K562 (cell line): ENCODE measurements at regions not wholly inside any gene's neighbourhood (a gene's known extent, or its start where the extent isn't known, plus 50 kb on each side); places are given as distances from the start of the nearest gene placed in this dataset.

Experiments
- ELF4 ChIP-seq: fragments of 450-650 bp; formaldehyde crosslinking; IDR thresholded peaks from 2 replicates; pipeline ENCODE4 v1.4.0; 2022; ENCODE audit warnings: missing genetic modification characterization
- EZH2 ChIP-seq: IDR thresholded peaks from 2 replicates; pipeline ENCODE4 v1.6.1; 2012; ENCODE audit warnings: low read depth, mild to moderate bottlenecking, inconsistent platforms, low read length, borderline replicate concordance
- FOXM1 ChIP-seq, 2 experiments: fragments of 450-650 bp in 1 of 2; sonication (generic) in 1 of 2; formaldehyde crosslinking in 1 of 2; IDR thresholded peaks; 2 replicates each; pipeline versions ENCODE4 v1.6.1 to v1.9.0; 2017 to 2022; ENCODE audit warnings: low read depth in 2 of 2, mild to moderate bottlenecking in 2 of 2, missing genetic modification reagents in 1 of 2, moderate library complexity in 1 of 2
- GABPA ChIP-seq: fragments of 200-800 bp; sonication (Bioruptor generic); conservative IDR thresholded peaks from 2 replicates; pipeline ENCODE4 v1.6.1; 2016; ENCODE audit warnings: low read depth, missing genetic modification characterization, missing compliant biosample characterization
- HIVEP1 ChIP-seq: fragments of 250-450 bp; sonication (Bioruptor Pico); IDR thresholded peaks from 2 replicates; pipeline ENCODE4 v1.4.0; 2020; ENCODE audit warnings: mild to moderate bottlenecking
- MAFK ChIP-seq: IDR thresholded peaks from 2 replicates; pipeline ENCODE4 v1.6.1; 2011; ENCODE audit warnings: low read length, improper control_type of control experiment
- NR3C1 ChIP-seq: sonication (generic); formaldehyde crosslinking; IDR thresholded peaks from 2 replicates; pipeline ENCODE4 v1.8.1; 2022; ENCODE audit warnings: missing genetic modification reagents
- PCBP1 ChIP-seq: fragments of 200-400 bp; formaldehyde crosslinking; IDR thresholded peaks from 2 replicates; pipeline ENCODE4 v1.6.1; 2018; ENCODE audit warnings: mild to moderate bottlenecking, low read depth, low read length; ENCODE audit not compliant: poor library complexity, severe bottlenecking
- POLR2AphosphoS5 ChIP-seq: IDR thresholded peaks from 2 replicates; pipeline ENCODE4 v1.6.1; 2011; ENCODE audit warnings: mild to moderate bottlenecking, low read depth, low read length, moderate library complexity; ENCODE audit not compliant: control insufficient read depth, insufficient read depth
- SETDB1 ChIP-seq: IDR thresholded peaks from one replicate; pipeline ENCODE4 v1.6.1; 2012; ENCODE audit warnings: low read length, control low read depth, inconsistent platforms
- TF ChIP-seq, protein P1 (sequence below): sonication (generic); formaldehyde crosslinking; IDR thresholded peaks from 2 replicates; pipeline ENCODE4 v1.9.0; 2022; ENCODE audit warnings: mild to moderate bottlenecking, missing genetic modification reagents
- TF ChIP-seq, protein P2 (sequence below), 3 experiments: IDR thresholded peaks in 2 of 3; conservative IDR thresholded peaks in 1 of 3; 2 replicates each; pipeline ENCODE4 v1.5.1; 2011 to 2012; ENCODE audit warnings: low read length in 3 of 3, mild to moderate bottlenecking in 3 of 3, control low read depth in 2 of 3, improper control_type of control experiment in 1 of 3, inconsistent platforms in 1 of 3, low read depth in 1 of 3, mixed read lengths in 1 of 3, moderate library complexity in 1 of 3; ENCODE audit not compliant: insufficient read depth in 2 of 3
- TF ChIP-seq, protein P3 (sequence below): fragments of 450-650 bp; IDR thresholded peaks from one replicate; pipeline ENCODE4 v1.6.1; 2018; ENCODE audit warnings: mild to moderate bottlenecking, moderate library complexity; ENCODE audit not compliant: partially characterized antibody

- TF ChIP-seq, protein P1, sequence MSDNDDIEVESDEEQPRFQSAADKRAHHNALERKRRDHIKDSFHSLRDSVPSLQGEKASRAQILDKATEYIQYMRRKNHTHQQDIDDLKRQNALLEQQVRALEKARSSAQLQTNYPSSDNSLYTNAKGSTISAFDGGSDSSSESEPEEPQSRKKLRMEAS (CRISPR knock-in tag), result no peak
- TF ChIP-seq MAFK (no peak), GABPA (tag) (no peak), SETDB1 (no peak), EZH2 (no peak), POLR2AphosphoS5 (no peak), NR3C1 (CRISPR knock-in tag) (no peak), PCBP1 (no peak), ELF4 (CRISPR knock-in tag) (no peak), FOXM1 (IDR thresholded peaks at IDR 0.05; ENCODE audit: low read depth) (no peak), FOXM1 (CRISPR knock-in tag; IDR thresholded peaks at IDR 0.05; ENCODE audit: low read depth) (no peak), HIVEP1 (CRISPR knock-in tag) (no peak)
- TF ChIP-seq, protein P2, sequence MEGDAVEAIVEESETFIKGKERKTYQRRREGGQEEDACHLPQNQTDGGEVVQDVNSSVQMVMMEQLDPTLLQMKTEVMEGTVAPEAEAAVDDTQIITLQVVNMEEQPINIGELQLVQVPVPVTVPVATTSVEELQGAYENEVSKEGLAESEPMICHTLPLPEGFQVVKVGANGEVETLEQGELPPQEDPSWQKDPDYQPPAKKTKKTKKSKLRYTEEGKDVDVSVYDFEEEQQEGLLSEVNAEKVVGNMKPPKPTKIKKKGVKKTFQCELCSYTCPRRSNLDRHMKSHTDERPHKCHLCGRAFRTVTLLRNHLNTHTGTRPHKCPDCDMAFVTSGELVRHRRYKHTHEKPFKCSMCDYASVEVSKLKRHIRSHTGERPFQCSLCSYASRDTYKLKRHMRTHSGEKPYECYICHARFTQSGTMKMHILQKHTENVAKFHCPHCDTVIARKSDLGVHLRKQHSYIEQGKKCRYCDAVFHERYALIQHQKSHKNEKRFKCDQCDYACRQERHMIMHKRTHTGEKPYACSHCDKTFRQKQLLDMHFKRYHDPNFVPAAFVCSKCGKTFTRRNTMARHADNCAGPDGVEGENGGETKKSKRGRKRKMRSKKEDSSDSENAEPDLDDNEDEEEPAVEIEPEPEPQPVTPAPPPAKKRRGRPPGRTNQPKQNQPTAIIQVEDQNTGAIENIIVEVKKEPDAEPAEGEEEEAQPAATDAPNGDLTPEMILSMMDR (IDR thresholded peaks at IDR 0.05 in 2 of 3, conservative IDR thresholded peaks at IDR 0.05 in 1 of 3; ENCODE audit: insufficient read depth in 2 of 3, low read depth in 1 of 3, low read length in 3 of 3), result peak in 2 of 3 experiments; percentile 30 to 37; a peak in 2 of 6 replicates
- TF ChIP-seq, protein P3, sequence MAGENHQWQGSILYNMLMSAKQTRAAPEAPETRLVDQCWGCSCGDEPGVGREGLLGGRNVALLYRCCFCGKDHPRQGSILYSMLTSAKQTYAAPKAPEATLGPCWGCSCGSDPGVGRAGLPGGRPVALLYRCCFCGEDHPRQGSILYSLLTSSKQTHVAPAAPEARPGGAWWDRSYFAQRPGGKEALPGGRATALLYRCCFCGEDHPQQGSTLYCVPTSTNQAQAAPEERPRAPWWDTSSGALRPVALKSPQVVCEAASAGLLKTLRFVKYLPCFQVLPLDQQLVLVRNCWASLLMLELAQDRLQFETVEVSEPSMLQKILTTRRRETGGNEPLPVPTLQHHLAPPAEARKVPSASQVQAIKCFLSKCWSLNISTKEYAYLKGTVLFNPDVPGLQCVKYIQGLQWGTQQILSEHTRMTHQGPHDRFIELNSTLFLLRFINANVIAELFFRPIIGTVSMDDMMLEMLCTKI, result no peak
Observed at GRCh38 chr14:59132796-59133494, 55.5 kb upstream of the DAAM1 start.
